Bronchial epithelial cell (primary cell): ENCODE measurements at regions not wholly inside any gene's neighbourhood (a gene's known extent, or its start where the extent isn't known, plus 50 kb on each side); places are given as distances from the start of the nearest gene placed in this dataset.

Experiments
- DNase-seq: peaks from one replicate; pipeline ENCODE4 v3.0.0-alpha.2; 2010; ENCODE audit warnings: low read depth
- FAIRE-seq: peaks from 2 replicates; lab custom pipeline; 2011; peaks lifted over from hg19 to GRCh38; lab: Jason Lieb, UNC
- H3K27me3 ChIP-seq: 2 replicates; pipeline ENCODE4 v1.5.1; 2011; ENCODE audit warnings: low read length; ENCODE audit not compliant: control insufficient read depth, insufficient read depth
- H3K36me3 ChIP-seq: 2 replicates; pipeline ENCODE4 v1.5.1; 2011; ENCODE audit warnings: low read length; ENCODE audit not compliant: control insufficient read depth, insufficient read depth
- H3K4me3 ChIP-seq: 2 replicates; pipeline ENCODE4 v1.5.1; 2011; ENCODE audit warnings: mild to moderate bottlenecking, low read depth, low read length, control low read depth
- CTCF ChIP-seq: IDR thresholded peaks from 2 replicates; pipeline ENCODE4 v1.5.1; 2011; ENCODE audit warnings: mild to moderate bottlenecking, moderate library complexity, low read length, control low read depth, inconsistent platforms; ENCODE audit not compliant: insufficient read depth, severe bottlenecking

GRCh38 chr13:22074403-22074802 is 403.5 kb downstream of the FGF9 start:
- DNase-seq (no peak), FAIRE-seq (no peak)
- Histone ChIP-seq H3K36me3 (no peaks in the 10 kb centered on the region), H3K27me3 (no peaks in the 10 kb centered on the region), H3K4me3 (no peak overlapping the region)
- TF ChIP-seq CTCF, result no peak

GRCh38 chr13:22076658-22077057 is 405.8 kb downstream of the FGF9 start:
- DNase-seq, result no peak
- Histone ChIP-seq H3K4me3 (no peak overlapping the region), H3K36me3 (no peaks in the 10 kb centered on the region), H3K27me3 (no peaks in the 10 kb centered on the region)
- no peak for FAIRE-seq
- no peak for TF ChIP-seq CTCF

- no peak for DNase-seq
- Histone ChIP-seq H3K36me3 (no peaks in the 10 kb centered on the region), H3K4me3 (no peak overlapping the region), H3K27me3 (no peaks in the 10 kb centered on the region)
- no peak for TF ChIP-seq CTCF
- FAIRE-seq, result no peak
Observed at GRCh38 chr13:22077205-22077683, 406.4 kb downstream of the FGF9 start.

GRCh38 chr13:22077764-22078163 is 406.9 kb downstream of the FGF9 start:
- Histone ChIP-seq H3K36me3 (no peaks in the 10 kb centered on the region), H3K27me3 (no peaks in the 10 kb centered on the region), H3K4me3 (no peak overlapping the region)
- no peak for TF ChIP-seq CTCF
- no peak for FAIRE-seq
- no peak for DNase-seq

GRCh38 chr13:22079961-22080360 is 409.1 kb downstream of the FGF9 start:
- no peaks in the 10 kb centered on the region for H3K36me3 ChIP-seq
- no peak for FAIRE-seq
- no peak for DNase-seq
- TF ChIP-seq CTCF, result no peak
- no peaks in the 10 kb centered on the region for H3K27me3 ChIP-seq
- H3K4me3 ChIP-seq, result no peak overlapping the region

- TF ChIP-seq CTCF, result no peak
- FAIRE-seq, result no peak
- no peak overlapping the region for H3K4me3 ChIP-seq
- no peaks in the 10 kb centered on the region for H3K27me3 ChIP-seq
- no peaks in the 10 kb centered on the region for H3K36me3 ChIP-seq
- DNase-seq, result no peak
Observed at GRCh38 chr13:22080832-22081231, 410.0 kb downstream of the FGF9 start.
